H1 (cell line): ENCODE measurements at regions not wholly inside any gene's neighbourhood (a gene's known extent, or its start where the extent isn't known, plus 50 kb on each side); places are given as distances from the start of the nearest gene placed in this dataset.

Source experiments
- POLR2AphosphoS5 ChIP-seq: IDR thresholded peaks from 2 replicates; pipeline ENCODE4 v1.6.1; 2011; ENCODE audit warnings: low read depth, low read length
- RBBP5 ChIP-seq: IDR thresholded peaks from 2 replicates; pipeline ENCODE4 v1.7.1; 2012; ENCODE audit warnings: low read depth, mild to moderate bottlenecking, inconsistent platforms, low read length, moderate library complexity, borderline replicate concordance
- RFX5 ChIP-seq: IDR thresholded peaks from 2 replicates; pipeline ENCODE4 v1.6.1; 2011; ENCODE audit warnings: low read depth, low read length, improper control_type of control experiment, borderline replicate concordance
- SIRT6 ChIP-seq: IDR thresholded peaks from one replicate; pipeline ENCODE4 v1.7.1; 2012; ENCODE audit warnings: low read length, inconsistent platforms
- SRF ChIP-seq: IDR thresholded peaks from 2 replicates; pipeline ENCODE4 v1.6.1; 2011; ENCODE audit warnings: mild to moderate bottlenecking, low read depth, low read length, moderate library complexity
- TCF12 ChIP-seq: IDR thresholded peaks from 2 replicates; pipeline ENCODE4 v1.6.1; 2011; ENCODE audit warnings: low read depth, mild to moderate bottlenecking, low read length
- TEAD4 ChIP-seq: IDR thresholded peaks from 2 replicates; pipeline ENCODE4 v1.6.1; 2012; ENCODE audit warnings: low read depth, low read length, inconsistent platforms, mixed read lengths

GRCh38 chr1:30385246-30385995 lies 338.0 kb downstream of the MATN1 start (continued):
- TF ChIP-seq POLR2AphosphoS5 (no peak), RFX5 (no peak), SIRT6 (no peak), TEAD4 (no peak), SRF (no peak), TCF12 (no peak), RBBP5 (no peak)
- TF ChIP-seq, all 59 proteins: peak for 0
